MCF 10A (cell line): ENCODE measurements at regions not wholly inside any gene's neighbourhood (a gene's known extent, or its start where the extent isn't known, plus 50 kb on each side); places are given as distances from the start of the nearest gene placed in this dataset.

Source experiments
- BruUV-seq: library from RNA; stranded (reverse); fragments of 400-500 nt; replicated peaks from 2 replicates; lab custom pipeline; 2021; lab: Mats Ljungman, UMichigan
- CTCF ChIA-PET: fragments of 300-600 bp; sonication (Branson Sonifier 250); formaldehyde crosslinking; extraction: SDS; loops from one replicate; lab custom pipeline; 2021; ENCODE audit warnings: antibody characterized with exemption, inconsistent platforms; lab: Yijun Ruan, JAX
- POLR2A ChIA-PET: fragments of 300-600, 350-650 bp; sonication (Branson Sonifier 250); formaldehyde crosslinking; extraction: SDS; loops from one replicate; lab custom pipeline; 2020; ENCODE audit warnings: antibody characterized with exemption, inconsistent platforms; lab: Yijun Ruan, JAX
- DNase-seq: peaks from one replicate; pipeline ENCODE4 v3.0.0-alpha.2; 2018; ENCODE audit not compliant: unreplicated experiment
- H3K27ac Mint-ChIP-seq: one replicate; pipeline ENCODE4 v1.8.0; 2022; ENCODE audit warnings: mild to moderate bottlenecking, low read depth, mixed read lengths; ENCODE audit not compliant: unreplicated experiment
- H3K27me3 Mint-ChIP-seq: one replicate; pipeline ENCODE4 v1.8.0; 2022; ENCODE audit warnings: mixed read lengths; ENCODE audit not compliant: insufficient read depth, unreplicated experiment
- H3K36me3 Mint-ChIP-seq: one replicate; pipeline ENCODE4 v1.8.0; 2022; ENCODE audit warnings: mild to moderate bottlenecking, moderate library complexity, mixed read lengths; ENCODE audit not compliant: insufficient read depth, unreplicated experiment
- H3K4me1 Mint-ChIP-seq: one replicate; pipeline ENCODE4 v1.8.0; 2022; ENCODE audit warnings: mixed read lengths; ENCODE audit not compliant: insufficient read depth, unreplicated experiment
- H3K4me3 Mint-ChIP-seq: one replicate; pipeline ENCODE4 v1.8.0; 2022; ENCODE audit warnings: mild to moderate bottlenecking, moderate library complexity, mixed read lengths; ENCODE audit not compliant: unreplicated experiment
- H3K9me3 Mint-ChIP-seq: one replicate; pipeline ENCODE4 v1.8.0; 2022; ENCODE audit warnings: mixed read lengths; ENCODE audit not compliant: unreplicated experiment
- intact Hi-C: fragments of 100-400 bp; cut with micrococcal nuclease; formaldehyde crosslinking; loops from 2 replicates; pipeline ENCODE4 v1.14.1; 2022
- TF ChIP-seq, protein P1 (sequence below): fragments of 200-600 bp; IDR thresholded peaks from one replicate; pipeline ENCODE4 v1.8.0; 2022; ENCODE audit warnings: antibody characterized with exemption, mild to moderate bottlenecking; ENCODE audit not compliant: unreplicated experiment

DNA sequence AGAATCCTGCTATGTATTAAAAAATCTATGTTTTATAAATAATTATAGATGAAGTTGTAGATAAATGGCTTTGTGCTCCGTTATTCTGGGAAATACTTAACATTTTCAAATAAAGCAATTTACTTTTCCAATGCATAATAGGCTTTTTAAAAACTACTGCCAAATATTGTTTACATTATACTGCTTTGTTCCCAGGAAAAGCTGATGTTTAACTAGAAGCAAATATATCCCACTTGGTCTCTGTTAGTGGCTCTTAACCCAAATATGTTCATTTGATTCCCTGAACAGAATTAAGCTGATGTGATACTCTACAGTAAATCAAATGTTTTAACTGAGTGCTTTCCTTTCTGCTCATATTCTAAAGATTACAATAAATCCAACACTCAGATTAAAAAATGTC is 326.3 kb downstream of the SLCO4C1 start:
- no peaks in the 10 kb centered on the region for H3K9me3 Mint-ChIP-seq
- TF ChIP-seq, protein P1, sequence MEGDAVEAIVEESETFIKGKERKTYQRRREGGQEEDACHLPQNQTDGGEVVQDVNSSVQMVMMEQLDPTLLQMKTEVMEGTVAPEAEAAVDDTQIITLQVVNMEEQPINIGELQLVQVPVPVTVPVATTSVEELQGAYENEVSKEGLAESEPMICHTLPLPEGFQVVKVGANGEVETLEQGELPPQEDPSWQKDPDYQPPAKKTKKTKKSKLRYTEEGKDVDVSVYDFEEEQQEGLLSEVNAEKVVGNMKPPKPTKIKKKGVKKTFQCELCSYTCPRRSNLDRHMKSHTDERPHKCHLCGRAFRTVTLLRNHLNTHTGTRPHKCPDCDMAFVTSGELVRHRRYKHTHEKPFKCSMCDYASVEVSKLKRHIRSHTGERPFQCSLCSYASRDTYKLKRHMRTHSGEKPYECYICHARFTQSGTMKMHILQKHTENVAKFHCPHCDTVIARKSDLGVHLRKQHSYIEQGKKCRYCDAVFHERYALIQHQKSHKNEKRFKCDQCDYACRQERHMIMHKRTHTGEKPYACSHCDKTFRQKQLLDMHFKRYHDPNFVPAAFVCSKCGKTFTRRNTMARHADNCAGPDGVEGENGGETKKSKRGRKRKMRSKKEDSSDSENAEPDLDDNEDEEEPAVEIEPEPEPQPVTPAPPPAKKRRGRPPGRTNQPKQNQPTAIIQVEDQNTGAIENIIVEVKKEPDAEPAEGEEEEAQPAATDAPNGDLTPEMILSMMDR, result no peak
- no peaks in the 10 kb centered on the region for H3K27me3 Mint-ChIP-seq
- H3K36me3 Mint-ChIP-seq, result no peaks in the 10 kb centered on the region
- BruUV-seq, result no TSS peak
- H3K27ac Mint-ChIP-seq, result no peak overlapping the region
- ChIA-PET CTCF (interaction anchor here (1.3 to 1.4 kb wide), 2 partner anchors 9 to 27 kb away, joined by 3 to 4 read pairs; no protein-coding TSS in a partner anchor), POLR2A (no interaction called here)
- H3K4me3 Mint-ChIP-seq, result no peak overlapping the region
- DNase-seq, result no peak
- H3K4me1 Mint-ChIP-seq, result no peaks in the 10 kb centered on the region
- intact Hi-C loops, result no loop called here

DNA sequence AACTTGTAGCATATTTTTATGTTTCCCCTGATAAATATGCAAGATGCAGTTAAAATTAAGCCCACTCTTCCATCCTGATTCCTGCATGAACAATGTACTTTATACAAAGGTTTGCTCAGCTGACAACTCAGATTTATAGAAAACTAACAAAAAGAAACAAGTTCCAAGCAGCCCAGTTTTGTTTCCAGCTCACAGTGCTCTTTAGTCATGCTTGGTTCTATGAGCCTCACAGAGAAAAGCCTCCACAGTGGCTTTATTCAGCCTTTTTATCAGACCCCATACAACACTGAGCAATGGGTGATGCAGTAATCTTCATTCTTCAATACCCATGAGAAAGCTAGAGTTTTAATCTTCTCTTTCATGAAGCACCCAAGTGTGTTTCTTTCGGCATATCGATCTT is 329.6 kb downstream of the SLCO4C1 start:
- POLR2A ChIA-PET, result no interaction called here
- CTCF ChIA-PET, result interaction anchor here (0.9 to 1.3 kb wide), 2 partner anchors 24 to 277 kb away, joined by 3 to 8 read pairs; no protein-coding TSS in a partner anchor
- Mint-ChIP-seq H3K27me3 (no peaks in the 10 kb centered on the region), H3K9me3 (no peaks in the 10 kb centered on the region), H3K36me3 (no peaks in the 10 kb centered on the region), H3K4me1 (no peaks in the 10 kb centered on the region), H3K4me3 (no peak overlapping the region), H3K27ac (no peak overlapping the region)
- intact Hi-C loops, result no loop called here
- DNase-seq, result no peak
- no TSS peak for BruUV-seq
- TF ChIP-seq, protein P1, result no peak

DNA sequence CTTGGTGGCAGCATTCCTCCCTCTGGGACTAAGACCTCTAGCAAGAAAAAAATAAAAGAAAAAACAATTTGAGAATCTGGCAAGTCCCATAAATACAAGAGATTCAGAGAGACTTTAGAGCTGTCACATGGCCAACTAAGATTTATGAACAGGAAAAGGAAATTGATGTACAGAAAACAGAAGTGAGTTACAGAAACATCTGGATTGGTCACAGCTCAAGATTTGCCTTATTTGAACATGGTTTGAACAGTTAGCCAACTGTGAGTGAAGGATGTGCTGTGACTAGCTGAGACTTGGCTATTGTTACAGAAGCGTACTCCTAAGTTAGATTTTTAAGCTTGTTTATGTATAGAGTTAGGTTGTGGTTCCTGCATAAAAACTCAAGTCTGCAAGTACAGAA is 340.2 kb downstream of the SLCO4C1 start:
- no peaks in the 10 kb centered on the region for H3K36me3 Mint-ChIP-seq
- no peaks in the 10 kb centered on the region for H3K9me3 Mint-ChIP-seq
- no peak overlapping the region for H3K27ac Mint-ChIP-seq
- DNase-seq, result no peak
- H3K4me1 Mint-ChIP-seq, result no peaks in the 10 kb centered on the region
- POLR2A ChIA-PET, result no interaction called here
- intact Hi-C loops, result no loop called here
- TF ChIP-seq, protein P1, result no peak
- peaks cover 35% of the 10 kb centered on the region for H3K27me3 Mint-ChIP-seq
- CTCF ChIA-PET, result interaction anchor here (0.6 to 2.5 kb wide), 3 partner anchors 13 to 275 kb away, joined by 3 to 22 read pairs (median 3); no protein-coding TSS in a partner anchor
- no peak overlapping the region for H3K4me3 Mint-ChIP-seq
- no TSS peak for BruUV-seq

DNA sequence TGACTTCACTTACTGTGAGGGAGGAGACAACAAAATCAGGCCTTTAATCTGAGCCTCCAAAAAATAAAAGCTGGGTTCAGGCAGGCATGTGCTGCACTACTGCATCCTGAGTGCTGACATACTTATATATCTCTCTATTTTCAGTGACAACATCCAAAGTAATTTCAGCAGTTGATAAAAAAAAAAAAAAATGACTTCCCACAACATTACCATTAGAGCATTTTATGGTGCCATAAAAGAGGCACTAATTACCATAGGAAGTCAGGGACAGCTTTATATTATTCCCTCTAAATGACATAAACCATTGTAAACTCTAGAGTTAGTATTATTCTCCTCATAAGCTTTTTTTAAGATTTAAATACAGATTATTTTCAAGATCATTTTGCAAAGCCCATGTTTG is 346.1 kb downstream of the SLCO4C1 start:
- TF ChIP-seq, protein P1, result no peak
- no peak overlapping the region for H3K4me3 Mint-ChIP-seq
- intact Hi-C loops, result no loop called here
- peaks cover 10% of the 10 kb centered on the region for H3K27me3 Mint-ChIP-seq
- H3K4me1 Mint-ChIP-seq, result no peaks in the 10 kb centered on the region
- H3K27ac Mint-ChIP-seq, result no peak overlapping the region
- POLR2A ChIA-PET, result no interaction called here
- CTCF ChIA-PET, result interaction anchor here (0.6 to 0.7 kb wide), 2 partner anchors 229 to 586 kb away, joined by 3 read pairs; no protein-coding TSS in a partner anchor
- no peak for DNase-seq
- H3K9me3 Mint-ChIP-seq, result no peaks in the 10 kb centered on the region
- BruUV-seq, result no TSS peak
- no peaks in the 10 kb centered on the region for H3K36me3 Mint-ChIP-seq
